GM23248 (cell line): ENCODE measurements at regions not wholly inside any gene's neighbourhood (a gene's known extent, or its start where the extent isn't known, plus 50 kb on each side); places are given as distances from the start of the nearest gene placed in this dataset.

Experiments
- EZH2 ChIP-seq: fragments of 200-600 bp; sonication (generic); IDR thresholded peaks from 2 replicates; pipeline ENCODE4 v1.6.1; 2018; ENCODE audit warnings: antibody characterized with exemption, mild to moderate bottlenecking; ENCODE audit not compliant: insufficient read depth, poor library complexity, severe bottlenecking
- EZH2phosphoT487 ChIP-seq: fragments of 200-600 bp; sonication (generic); IDR thresholded peaks from 2 replicates; pipeline ENCODE4 v1.6.1; 2018; ENCODE audit warnings: antibody characterized with exemption, moderate library complexity, mild to moderate bottlenecking, low read depth; ENCODE audit not compliant: insufficient read depth

- TF ChIP-seq EZH2 (no peak), EZH2phosphoT487 (no peak)
These were observed 127.2 kb upstream of the FGGY start for GRCh38 chr1:59169703-59170102.
